Peyer's patch (tissue), 4 donors: ENCODE measurements at regions not wholly inside any gene's neighbourhood (a gene's known extent, or its start where the extent isn't known, plus 50 kb on each side); places are given as distances from the start of the nearest gene placed in this dataset.

Experiments
- CTCF ChIP-seq, 6 experiments: fragments of 450-650 bp in 4 of 6; fragments of 200-600 bp in 2 of 6; sonication (generic) in 1 of 6; IDR thresholded peaks; one replicate each; pipeline ENCODE4 v1.5.1; 2017 to 2019; ENCODE audit warnings: antibody characterized with exemption in 6 of 6, mild to moderate bottlenecking in 3 of 6, moderate library complexity in 1 of 6
- POLR2A ChIP-seq, 2 donors: fragments of 450-650 bp; IDR thresholded peaks; one replicate each; pipeline ENCODE4 v1.5.1; 2017; ENCODE audit warnings: antibody characterized with exemption in 2 of 2, mild to moderate bottlenecking in 2 of 2, moderate library complexity in 2 of 2

GRCh38 chr3:73291541-73291940, 230.1 kb downstream of the EBLN2 start:
- no peak for TF ChIP-seq CTCF (IDR thresholded peaks at IDR 0.05)
- no peak for TF ChIP-seq POLR2A (IDR thresholded peaks at IDR 0.05)
